Fibroblast of mammary gland (primary cell): ENCODE measurements at regions not wholly inside any gene's neighbourhood (a gene's known extent, or its start where the extent isn't known, plus 50 kb on each side); places are given as distances from the start of the nearest gene placed in this dataset.

Experiments
- DNase-seq: peaks from one replicate; pipeline ENCODE4 v3.0.0-alpha.2; 2010; ENCODE audit warnings: low read depth
- H3K4me3 ChIP-seq: 2 replicates; pipeline ENCODE4 v1.5.1; 2011; ENCODE audit warnings: low read depth, mild to moderate bottlenecking, low read length, moderate library complexity; ENCODE audit not compliant: control insufficient read depth
- TF ChIP-seq, protein P1 (sequence below): conservative IDR thresholded peaks from 2 replicates; pipeline ENCODE4 v1.5.1; 2011; ENCODE audit warnings: low read depth, low read length, inconsistent platforms; ENCODE audit not compliant: control insufficient read depth, insufficient read depth

- TF ChIP-seq, protein P1, sequence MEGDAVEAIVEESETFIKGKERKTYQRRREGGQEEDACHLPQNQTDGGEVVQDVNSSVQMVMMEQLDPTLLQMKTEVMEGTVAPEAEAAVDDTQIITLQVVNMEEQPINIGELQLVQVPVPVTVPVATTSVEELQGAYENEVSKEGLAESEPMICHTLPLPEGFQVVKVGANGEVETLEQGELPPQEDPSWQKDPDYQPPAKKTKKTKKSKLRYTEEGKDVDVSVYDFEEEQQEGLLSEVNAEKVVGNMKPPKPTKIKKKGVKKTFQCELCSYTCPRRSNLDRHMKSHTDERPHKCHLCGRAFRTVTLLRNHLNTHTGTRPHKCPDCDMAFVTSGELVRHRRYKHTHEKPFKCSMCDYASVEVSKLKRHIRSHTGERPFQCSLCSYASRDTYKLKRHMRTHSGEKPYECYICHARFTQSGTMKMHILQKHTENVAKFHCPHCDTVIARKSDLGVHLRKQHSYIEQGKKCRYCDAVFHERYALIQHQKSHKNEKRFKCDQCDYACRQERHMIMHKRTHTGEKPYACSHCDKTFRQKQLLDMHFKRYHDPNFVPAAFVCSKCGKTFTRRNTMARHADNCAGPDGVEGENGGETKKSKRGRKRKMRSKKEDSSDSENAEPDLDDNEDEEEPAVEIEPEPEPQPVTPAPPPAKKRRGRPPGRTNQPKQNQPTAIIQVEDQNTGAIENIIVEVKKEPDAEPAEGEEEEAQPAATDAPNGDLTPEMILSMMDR, result no peak
- peak; percentile 16 for DNase-seq
- H3K4me3 ChIP-seq, result no peak overlapping the region
Measured at GRCh38 chr6:142695016-142695415, 250.0 kb downstream of the HIVEP2 start.

- DNase-seq, result peak; percentile 17
- TF ChIP-seq, protein P1, result no peak
- H3K4me3 ChIP-seq, result no peak overlapping the region
Measured at GRCh38 chr6:142696123-142697000, 248.6 kb downstream of the HIVEP2 start.

GRCh38 chr6:142697001-142697335, 248.0 kb downstream of the HIVEP2 start:
- TF ChIP-seq, protein P1, result no peak
- DNase-seq, result no peak
- H3K4me3 ChIP-seq, result no peak overlapping the region

- TF ChIP-seq, protein P1, result no peak
- H3K4me3 ChIP-seq, result no peak overlapping the region
- DNase-seq, result no peak
Measured at GRCh38 chr6:142697922-142698321, 247.1 kb downstream of the HIVEP2 start.

DNA sequence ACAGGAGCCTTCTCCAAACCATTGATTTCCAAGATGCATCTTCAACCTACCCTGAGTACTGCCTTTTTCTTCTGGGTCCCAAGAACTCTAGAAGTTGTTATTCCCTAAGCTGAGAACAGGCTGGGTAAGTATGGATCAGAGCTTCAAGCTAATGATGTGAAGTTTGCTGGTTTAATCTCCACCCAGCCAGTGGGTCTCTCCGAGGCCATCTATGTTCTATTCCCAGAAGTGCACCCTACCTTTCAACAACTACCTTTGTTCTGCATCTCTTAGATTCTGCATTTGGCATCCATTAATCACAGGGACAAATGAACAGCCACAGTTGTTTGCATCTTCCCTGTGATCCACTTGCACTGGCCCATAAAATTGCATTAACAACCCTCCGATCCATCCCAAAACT, 246.2 kb downstream of the HIVEP2 start:
- no peak for DNase-seq
- TF ChIP-seq, protein P1, result peak; percentile 16
- H3K4me3 ChIP-seq, result no peak overlapping the region

DNA sequence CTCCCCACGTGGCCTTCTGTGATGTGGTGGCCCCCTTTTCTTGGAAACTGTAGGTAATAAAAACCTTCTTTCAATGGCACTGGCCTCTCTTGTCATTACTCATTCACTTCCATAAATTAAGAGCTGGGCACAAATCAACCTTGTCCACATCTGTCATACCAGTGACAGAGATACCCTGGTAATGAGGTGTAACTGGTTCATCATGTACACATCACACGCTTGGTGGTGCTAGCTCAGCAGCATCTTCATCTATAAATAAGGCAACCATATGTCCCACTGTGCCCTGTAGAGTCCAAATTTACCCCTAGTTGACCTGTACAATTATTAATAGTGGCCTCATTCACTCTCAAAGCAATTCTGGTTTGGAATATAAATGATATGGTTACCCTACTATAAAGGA, 245.6 kb downstream of the HIVEP2 start:
- H3K4me3 ChIP-seq, result no peak overlapping the region
- DNase-seq, result no peak
- TF ChIP-seq, protein P1, result no peak
